Fibroblast of pulmonary artery (primary cell): ENCODE measurements at regions not wholly inside any gene's neighbourhood (a gene's known extent, or its start where the extent isn't known, plus 50 kb on each side); places are given as distances from the start of the nearest gene placed in this dataset.
"Not testable (repeated sequence)": the region's sequence is repeated elsewhere in the genome, so short reads cannot be mapped to it uniquely, and the experiment has no call there.

Experiments
- DNase-seq: peaks from one replicate; pipeline ENCODE4 v3.0.0-alpha.2; 2010; ENCODE audit warnings: low read depth
- H3K4me3 ChIP-seq: replicated peaks from 2 replicates; pipeline ENCODE4 v1.5.1; 2011; ENCODE audit warnings: low read depth, mild to moderate bottlenecking, control low read depth, low read length, moderate library complexity
- TF ChIP-seq, protein P1 (sequence below): IDR thresholded peaks from 2 replicates; pipeline ENCODE4 v1.5.1; 2011; ENCODE audit warnings: mild to moderate bottlenecking, control low read depth, low read length, inconsistent platforms; ENCODE audit errors: missing control alignments

DNA sequence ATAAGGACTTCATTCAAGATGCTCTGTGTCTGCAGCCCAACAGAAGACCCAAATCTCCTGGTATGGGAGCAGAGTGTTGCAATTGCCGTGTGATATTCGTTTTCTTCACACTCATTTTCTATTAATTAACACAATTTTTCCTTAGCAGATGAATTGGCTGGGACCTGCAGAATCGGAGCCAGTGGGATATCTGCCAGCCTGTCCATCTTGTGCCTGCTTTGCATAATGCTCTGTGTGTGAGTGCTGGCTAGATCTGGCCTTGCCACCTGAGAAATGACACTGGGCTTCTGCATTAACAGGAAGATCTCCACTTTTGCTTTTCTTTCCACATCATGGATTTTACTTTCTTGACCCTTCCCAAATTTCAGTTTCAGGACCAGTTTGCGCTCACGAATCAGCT is 70.4 kb upstream of the GPR158 start:
- TF ChIP-seq, protein P1, sequence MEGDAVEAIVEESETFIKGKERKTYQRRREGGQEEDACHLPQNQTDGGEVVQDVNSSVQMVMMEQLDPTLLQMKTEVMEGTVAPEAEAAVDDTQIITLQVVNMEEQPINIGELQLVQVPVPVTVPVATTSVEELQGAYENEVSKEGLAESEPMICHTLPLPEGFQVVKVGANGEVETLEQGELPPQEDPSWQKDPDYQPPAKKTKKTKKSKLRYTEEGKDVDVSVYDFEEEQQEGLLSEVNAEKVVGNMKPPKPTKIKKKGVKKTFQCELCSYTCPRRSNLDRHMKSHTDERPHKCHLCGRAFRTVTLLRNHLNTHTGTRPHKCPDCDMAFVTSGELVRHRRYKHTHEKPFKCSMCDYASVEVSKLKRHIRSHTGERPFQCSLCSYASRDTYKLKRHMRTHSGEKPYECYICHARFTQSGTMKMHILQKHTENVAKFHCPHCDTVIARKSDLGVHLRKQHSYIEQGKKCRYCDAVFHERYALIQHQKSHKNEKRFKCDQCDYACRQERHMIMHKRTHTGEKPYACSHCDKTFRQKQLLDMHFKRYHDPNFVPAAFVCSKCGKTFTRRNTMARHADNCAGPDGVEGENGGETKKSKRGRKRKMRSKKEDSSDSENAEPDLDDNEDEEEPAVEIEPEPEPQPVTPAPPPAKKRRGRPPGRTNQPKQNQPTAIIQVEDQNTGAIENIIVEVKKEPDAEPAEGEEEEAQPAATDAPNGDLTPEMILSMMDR = no peak
- H3K4me3 ChIP-seq = no peak overlapping the region
- DNase-seq = no peak

DNA sequence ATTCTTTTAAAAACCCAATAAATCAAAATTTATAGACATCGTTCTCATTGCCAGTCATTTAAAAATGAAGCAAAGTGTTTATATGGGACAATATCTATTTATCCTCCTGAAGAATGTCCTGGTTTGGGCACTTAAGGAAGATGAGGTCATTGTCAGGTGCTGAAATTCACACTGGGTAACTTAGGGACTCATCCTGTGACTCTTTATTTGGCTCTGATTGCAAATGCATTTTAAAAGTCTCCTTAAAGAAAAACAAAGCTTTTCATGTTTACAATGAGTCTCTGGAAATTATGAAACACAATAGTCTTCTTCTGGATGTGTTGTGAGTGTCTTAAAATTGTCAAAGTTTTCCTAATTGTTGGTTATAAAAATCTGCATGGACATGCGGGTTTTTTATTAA is 69.5 kb upstream of the GPR158 start:
- H3K4me3 ChIP-seq = no peak overlapping the region
- TF ChIP-seq, protein P1 = no peak
- DNase-seq = no peak

DNA sequence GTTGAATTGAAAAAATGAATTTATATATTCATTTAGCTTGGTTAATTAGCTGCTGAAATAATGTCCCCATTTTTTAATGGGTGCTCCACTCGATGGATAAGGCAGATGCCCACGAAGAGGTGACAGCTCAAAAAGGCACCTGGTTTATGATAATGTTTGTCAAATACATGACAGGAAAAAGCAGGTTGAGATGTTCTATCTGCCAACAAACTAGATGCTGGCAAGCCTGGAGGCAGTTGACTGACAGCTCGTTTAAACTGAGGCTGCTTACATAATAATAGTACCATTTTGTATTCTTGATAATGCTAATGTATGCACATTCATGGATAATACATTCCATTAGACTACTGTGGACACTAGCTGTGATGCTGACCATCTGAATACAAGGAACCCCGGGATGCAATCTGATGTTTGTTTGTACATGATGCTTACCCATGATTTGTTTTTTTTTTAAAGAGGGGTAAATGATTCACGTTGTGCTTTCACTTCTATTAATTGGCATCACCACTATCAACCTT is 69.0 kb upstream of the GPR158 start:
- TF ChIP-seq, protein P1 = no peak
- no peak for DNase-seq
- H3K4me3 ChIP-seq = no peak overlapping the region

DNA sequence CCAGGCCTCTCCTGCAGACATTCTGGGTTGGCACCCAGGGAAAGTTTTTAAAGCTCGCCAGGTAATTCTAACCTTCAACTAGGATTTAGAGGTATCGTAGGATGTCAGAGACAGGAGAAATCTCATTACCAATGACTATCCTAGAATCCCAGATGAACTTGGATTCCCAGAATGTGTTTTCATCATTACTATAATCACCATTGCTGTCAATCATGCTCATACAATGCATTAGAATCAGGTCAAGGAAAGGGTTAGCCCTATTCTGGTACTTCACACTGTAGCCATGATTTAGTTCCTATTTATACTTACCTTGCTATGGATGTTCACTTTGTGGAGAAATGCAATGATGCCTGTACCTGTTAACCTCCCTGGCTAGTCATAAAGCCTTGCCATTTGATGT is 67.0 kb upstream of the GPR158 start:
- H3K4me3 ChIP-seq = no peak overlapping the region
- TF ChIP-seq, protein P1 = no peak
- no peak for DNase-seq

DNA sequence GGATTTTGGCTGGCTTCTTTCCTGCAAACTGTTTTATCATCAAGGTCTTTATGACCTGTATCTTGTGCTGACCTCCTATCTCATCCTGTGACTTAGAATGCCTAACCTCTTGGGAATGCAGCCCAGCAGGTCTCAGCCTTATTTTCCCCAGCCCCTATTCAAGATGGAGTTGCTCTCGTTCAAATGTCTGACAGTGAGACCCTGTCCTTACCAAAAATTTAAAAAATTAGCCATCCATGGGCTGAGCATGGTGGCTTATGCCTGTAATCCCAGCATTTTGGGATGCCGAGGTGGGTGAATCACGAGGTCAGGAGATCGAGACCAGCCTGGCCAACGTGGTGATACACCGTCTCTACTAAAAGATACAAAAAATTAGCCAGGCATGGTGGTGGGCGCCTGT is 64.9 kb upstream of the GPR158 start:
- DNase-seq, H3K4me3 ChIP-seq: not testable (repeated sequence)

DNA sequence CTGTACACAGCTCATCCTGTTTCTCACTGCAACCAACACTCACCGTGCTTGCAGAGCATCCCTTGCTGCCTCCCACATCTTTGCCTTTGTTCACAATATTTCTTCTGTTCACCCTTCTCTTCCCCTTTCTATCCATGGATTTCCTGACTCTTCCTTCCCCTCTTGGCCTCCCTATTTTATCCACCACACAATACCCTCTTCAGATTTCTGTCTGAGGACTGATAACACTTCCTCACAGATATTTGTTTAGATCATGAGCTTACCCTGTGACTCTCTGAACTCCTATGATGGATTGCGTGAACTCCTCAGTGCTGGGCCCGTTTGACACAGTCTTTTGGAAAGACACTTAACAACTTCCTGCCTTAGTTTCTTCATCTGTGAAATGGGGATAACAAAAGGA is 62.8 kb upstream of the GPR158 start:
- TF ChIP-seq, protein P1 = no peak
- DNase-seq = no peak
- no peak overlapping the region for H3K4me3 ChIP-seq

DNA sequence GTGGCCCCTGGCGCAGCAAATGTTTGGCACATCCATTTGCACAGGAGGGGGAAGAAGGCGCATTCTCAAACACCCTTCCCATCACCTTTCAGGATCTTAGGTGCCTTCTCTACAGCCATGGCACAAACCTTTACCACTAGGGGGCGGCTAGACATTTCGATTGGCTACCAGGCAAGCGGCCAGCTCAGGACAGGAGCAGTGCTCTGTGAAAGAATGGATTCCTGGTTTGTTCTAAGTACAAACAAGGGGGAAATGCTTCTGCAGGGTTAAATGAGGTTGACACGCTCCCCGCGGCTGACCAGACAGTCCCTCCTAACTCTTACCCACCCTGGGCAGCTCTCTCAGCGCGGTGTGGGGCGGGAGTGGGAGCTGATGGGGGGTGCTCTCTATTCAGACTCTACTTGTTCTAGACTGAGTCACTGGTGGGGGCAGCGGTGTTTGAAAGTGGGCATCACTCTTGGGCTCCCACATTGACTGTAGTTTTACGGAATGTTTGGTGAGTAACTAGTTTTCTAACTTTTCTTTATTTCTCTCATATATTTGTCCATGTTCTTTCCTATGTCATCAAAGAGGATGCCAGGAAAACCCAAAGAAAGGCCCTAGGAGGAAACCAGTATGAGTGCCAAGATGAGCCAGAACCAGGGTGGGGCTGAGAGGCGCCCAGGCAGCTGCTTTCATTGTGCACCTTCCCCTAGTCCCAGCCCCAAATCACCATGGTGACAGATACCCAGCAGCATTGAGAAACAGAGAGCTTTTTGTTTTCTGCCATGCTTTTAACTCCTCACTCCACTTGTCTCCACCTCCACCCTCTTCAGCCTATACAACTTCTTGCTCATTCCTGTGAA is 61.4 kb upstream of the GPR158 start:
- peak; percentile 89 for DNase-seq
- TF ChIP-seq, protein P1 = peak; percentile 87
- H3K4me3 ChIP-seq = peak overlapping the region; percentile 5
